AG04449 (cell line): ENCODE measurements at regions not wholly inside any gene's neighbourhood (a gene's known extent, or its start where the extent isn't known, plus 50 kb on each side); places are given as distances from the start of the nearest gene placed in this dataset.

ENCODE experiments used
- CTCF ChIA-PET: fragments of 350-600 bp; formaldehyde crosslinking; extraction: SDS; loops from one replicate; lab custom pipeline; 2021; ENCODE audit warnings: antibody characterized with exemption; lab: Yijun Ruan, JAX
- POLR2A ChIA-PET: fragments of 400-600, 350-600 bp; formaldehyde crosslinking; extraction: SDS; loops from one replicate; lab custom pipeline; 2020; ENCODE audit warnings: antibody characterized with exemption, inconsistent platforms; lab: Yijun Ruan, JAX
- DNase-seq: peaks from one replicate; pipeline ENCODE4 v3.0.0-alpha.2; 2010; ENCODE audit warnings: low read depth, low spot score
- H3K4me3 ChIP-seq: 2 replicates; pipeline ENCODE4 v1.5.1; 2011; ENCODE audit warnings: low read depth, mild to moderate bottlenecking, control low read depth, low read length
- CTCF ChIP-seq: IDR thresholded peaks from one replicate; pipeline ENCODE4 v1.5.1; 2011; ENCODE audit warnings: mild to moderate bottlenecking, moderate library complexity, low read length, control low read depth, inconsistent platforms; ENCODE audit not compliant: insufficient read depth; ENCODE audit errors: missing control alignments

GRCh38 chr6:41426888-41427641 is 91.7 kb downstream of the NCR2 start:
- no peak overlapping the region for H3K4me3 ChIP-seq
- no peak for DNase-seq
- TF ChIP-seq CTCF: no peak
- ChIA-PET CTCF (interaction anchor here (0.7 to 7.4 kb wide), 18 partner anchors 10 to 258 kb away, joined by 3 to 146 read pairs (median 24); no protein-coding TSS in a partner anchor), POLR2A (no interaction called here)

GRCh38 chr6:41427642-41428335 is 92.4 kb downstream of the NCR2 start:
- no peak for DNase-seq
- POLR2A ChIA-PET: no interaction called here
- peak overlapping the region; percentile 32 for H3K4me3 ChIP-seq
- CTCF ChIA-PET: interaction anchor here (0.8 to 7.4 kb wide), 13 partner anchors 8 to 257 kb away, joined by 3 to 146 read pairs (median 3); no protein-coding TSS in a partner anchor
- TF ChIP-seq CTCF: no peak

GRCh38 chr6:41428336-41428995 is 93.1 kb downstream of the NCR2 start:
- H3K4me3 ChIP-seq: peak overlapping the region; percentile 27
- TF ChIP-seq CTCF: no peak
- no peak for DNase-seq
- POLR2A ChIA-PET: no interaction called here
- CTCF ChIA-PET: interaction anchor here (0.8 to 2.3 kb wide), 12 partner anchors 9 to 256 kb away, joined by 3 to 6 read pairs (median 3); no protein-coding TSS in a partner anchor

- CTCF ChIA-PET: interaction anchor here (1.0 to 2.9 kb wide), 5 partner anchors 9 to 254 kb away, joined by 3 to 14 read pairs (median 5); no protein-coding TSS in a partner anchor
- POLR2A ChIA-PET: no interaction called here
- DNase-seq: no peak
- TF ChIP-seq CTCF: no peak
- no peak overlapping the region for H3K4me3 ChIP-seq
Measured at GRCh38 chr6:41428996-41429421, 93.6 kb downstream of the NCR2 start.

- ChIA-PET CTCF (interaction anchor here (0.9 to 3.0 kb wide), 7 partner anchors 13 to 253 kb away, joined by 3 to 16 read pairs (median 5); no protein-coding TSS in a partner anchor), POLR2A (interaction anchor here (1.0 kb wide), 1 partner anchor 74 kb away, joined by 4 read pairs; no protein-coding TSS in a partner anchor)
- H3K4me3 ChIP-seq: no peak overlapping the region
- DNase-seq: no peak
- no peak for TF ChIP-seq CTCF
Measured at GRCh38 chr6:41429506-41430504, 94.4 kb downstream of the NCR2 start.
